ENCODE measurements at regions not wholly inside any gene's neighbourhood (a gene's known extent, or its start where the extent isn't known, plus 50 kb on each side); places are given as distances from the start of the nearest gene placed in this dataset.
"Not testable (repeated sequence)": the region's sequence is repeated elsewhere in the genome, so short reads cannot be mapped to it uniquely, and the experiment has no call there.

- TF ChIP-seq CTCF (IDR thresholded peaks at IDR 0.05; ENCODE audit: control extremely low read depth in 1 of 3, insufficient read depth in 1 of 3, low read depth in 1 of 3, low read length in 3 of 3); EZH2 (IDR thresholded peaks at IDR 0.05; ENCODE audit: low read depth, low read length, severe bottlenecking); JUND (IDR thresholded peaks at IDR 0.05; ENCODE audit: low read length); MAFK (IDR thresholded peaks at IDR 0.05; ENCODE audit: low read depth, low read length); POLR2A (IDR thresholded peaks at IDR 0.05; ENCODE audit: control extremely low read depth in 1 of 2, low read depth in 2 of 2, low read length in 2 of 2); BRCA1 (IDR thresholded peaks at IDR 0.05; ENCODE audit: low read depth, low read length); GTF2F1 (IDR thresholded peaks at IDR 0.05; ENCODE audit: borderline replicate concordance, low read depth, low read length); BACH1 (IDR thresholded peaks at IDR 0.05; ENCODE audit: low read length); TAF1 (IDR thresholded peaks at IDR 0.05; ENCODE audit: low read depth, low read length); POLR2AphosphoS5 (IDR thresholded peaks at IDR 0.05; ENCODE audit: low read depth, low read length); ATF2 (IDR thresholded peaks at IDR 0.05; ENCODE audit: low read length): not testable (repeated sequence)
Measured at GRCh38 chrY:9278842-9279241, 58.4 kb upstream of the TSPY4 start.
